ENCODE measurements at regions not wholly inside any gene's neighbourhood (a gene's known extent, or its start where the extent isn't known, plus 50 kb on each side); places are given as distances from the start of the nearest gene placed in this dataset.
"Not testable (repeated sequence)": the region's sequence is repeated elsewhere in the genome, so short reads cannot be mapped to it uniquely, and the experiment has no call there.

DNA sequence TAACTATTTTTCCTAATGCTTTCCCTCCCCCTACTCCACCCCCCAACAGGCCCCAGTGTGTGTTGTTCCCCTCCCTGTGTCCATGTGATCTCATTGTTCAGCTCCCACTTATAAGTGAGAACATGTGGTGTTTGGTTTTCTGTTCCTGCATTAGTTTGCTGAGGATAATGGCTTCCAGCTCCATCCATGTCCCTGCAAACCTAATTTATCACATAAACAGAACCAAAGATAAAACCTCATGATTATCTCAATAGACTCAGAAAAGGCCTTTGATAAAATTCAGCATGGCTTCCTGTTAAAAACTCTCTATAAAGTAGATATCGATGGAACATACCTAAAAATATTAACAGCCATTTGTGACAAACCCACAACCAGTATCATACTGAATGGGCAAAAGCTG, 884.1 kb upstream of the AUTS2 start:
- CTCF ChIA-PET: interaction anchor here (1.8 kb wide), 1 partner anchor 9 kb away, joined by 5 read pairs; no protein-coding TSS in a partner anchor
- DNase-seq; H3K4me1 ChIP-seq (ENCODE audit: control extremely low read depth in 1 of 4, control insufficient read depth in 4 of 4, insufficient read depth in 4 of 4, low read length in 3 of 4); H3K36me3 ChIP-seq (ENCODE audit: control insufficient read depth in 4 of 4, insufficient read depth in 4 of 4, low read length in 3 of 4); H3K27ac ChIP-seq (ENCODE audit: insufficient read depth in 1 of 2, low read depth in 1 of 2, low read length in 2 of 2, poor library complexity in 1 of 2, severe bottlenecking in 2 of 2); H3K27me3 ChIP-seq (replicated peaks in 2 of 5; ENCODE audit: control insufficient read depth in 4 of 5, insufficient read depth in 5 of 5, low read length in 4 of 5); H3K4me3 ChIP-seq (ENCODE audit: control insufficient read depth in 1 of 7, extremely low read depth in 1 of 7, insufficient read depth in 4 of 7, low read depth in 2 of 7, low read length in 6 of 7); POLR2A ChIA-PET; H3K9me3 ChIP-seq (ENCODE audit: control extremely low read depth in 1 of 5, control insufficient read depth in 4 of 5, insufficient read depth in 2 of 5, low read depth in 1 of 5, low read length in 4 of 5): not testable (repeated sequence)
- WGBS (ENCODE audit: insufficient coverage): 100% methylated on average over 1 of the region's 1 CpG

- WGBS (ENCODE audit: insufficient coverage): no CpG with 5 or more reads among the region's 4 CpGs
- CTCF ChIA-PET: interaction anchor here (1.1 kb wide), 1 partner anchor 22 kb away, joined by 3 read pairs; no protein-coding TSS in a partner anchor
These were observed 882.4 kb upstream of the AUTS2 start for GRCh38 chr7:68715907-68716306.

DNA sequence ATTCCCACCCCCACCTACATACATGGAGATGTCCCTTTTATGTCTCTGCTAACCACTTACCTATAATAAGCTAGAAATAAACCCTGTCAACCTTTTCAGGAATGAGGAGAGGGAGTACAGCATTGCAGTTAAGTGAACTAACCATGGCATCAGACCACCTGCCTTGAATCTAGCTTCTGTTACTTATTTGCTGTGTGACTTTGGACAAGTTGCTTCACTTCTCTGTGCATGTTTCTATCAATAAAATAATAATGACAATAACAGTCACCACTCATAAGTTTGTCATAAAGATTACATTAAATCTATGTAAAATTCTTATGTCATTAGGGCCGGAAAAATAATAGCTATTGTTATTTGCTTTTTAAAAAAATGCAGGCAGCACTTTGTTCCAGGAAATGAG, 881.1 kb upstream of the AUTS2 start:
- H3K4me3 ChIP-seq (ENCODE audit: control insufficient read depth in 1 of 7, extremely low read depth in 1 of 7, insufficient read depth in 4 of 7, low read depth in 2 of 7, low read length in 6 of 7): no peak overlapping the region
- ChIA-PET POLR2A (no interaction called here), CTCF (interaction anchor here (0.7 kb wide), 1 partner anchor 536 kb away, joined by 3 read pairs; no protein-coding TSS in a partner anchor)
- no peaks in the 10 kb centered on the region for H3K36me3 ChIP-seq (ENCODE audit: control insufficient read depth in 4 of 4, insufficient read depth in 4 of 4, low read length in 3 of 4)
- H3K9me3 ChIP-seq (ENCODE audit: control extremely low read depth in 1 of 5, control insufficient read depth in 4 of 5, insufficient read depth in 2 of 5, low read depth in 1 of 5, low read length in 4 of 5): no peaks in the 10 kb centered on the region
- no peaks in the 10 kb centered on the region for H3K27me3 ChIP-seq (replicated peaks in 2 of 5; ENCODE audit: control insufficient read depth in 4 of 5, insufficient read depth in 5 of 5, low read length in 4 of 5)
- H3K4me1 ChIP-seq (ENCODE audit: control extremely low read depth in 1 of 4, control insufficient read depth in 4 of 4, insufficient read depth in 4 of 4, low read length in 3 of 4): no peaks in the 10 kb centered on the region
- no peak for DNase-seq
- H3K27ac ChIP-seq (ENCODE audit: insufficient read depth in 1 of 2, low read depth in 1 of 2, low read length in 2 of 2, poor library complexity in 1 of 2, severe bottlenecking in 2 of 2): no peak overlapping the region
- whole genome bisulfite sequencing (ENCODE audit: insufficient coverage): no CpG with 5 or more reads among the region's 1 CpG

More at GRCh38 chr7:68715907-68716306, 882.4 kb upstream of the AUTS2 start:
- H3K27ac ChIP-seq (ENCODE audit: insufficient read depth in 1 of 2, low read depth in 1 of 2, low read length in 2 of 2, poor library complexity in 1 of 2, severe bottlenecking in 2 of 2): no peak overlapping the region
- DNase-seq: no peak
- H3K9me3 ChIP-seq (ENCODE audit: control extremely low read depth in 1 of 5, control insufficient read depth in 4 of 5, insufficient read depth in 2 of 5, low read depth in 1 of 5, low read length in 4 of 5): no peaks in the 10 kb centered on the region
- H3K27me3 ChIP-seq (replicated peaks in 2 of 5; ENCODE audit: control insufficient read depth in 4 of 5, insufficient read depth in 5 of 5, low read length in 4 of 5): no peaks in the 10 kb centered on the region
- H3K4me3 ChIP-seq (ENCODE audit: control insufficient read depth in 1 of 7, extremely low read depth in 1 of 7, insufficient read depth in 4 of 7, low read depth in 2 of 7, low read length in 6 of 7): no peak overlapping the region
- no peaks in the 10 kb centered on the region for H3K36me3 ChIP-seq (ENCODE audit: control insufficient read depth in 4 of 4, insufficient read depth in 4 of 4, low read length in 3 of 4)
- H3K4me1 ChIP-seq (ENCODE audit: control extremely low read depth in 1 of 4, control insufficient read depth in 4 of 4, insufficient read depth in 4 of 4, low read length in 3 of 4): no peaks in the 10 kb centered on the region
- POLR2A ChIA-PET: no interaction called here

- H3K27ac ChIP-seq (ENCODE audit: insufficient read depth in 1 of 2, low read depth in 1 of 2, low read length in 2 of 2, poor library complexity in 1 of 2, severe bottlenecking in 2 of 2): no peak overlapping the region
- H3K27me3 ChIP-seq (replicated peaks in 2 of 5; ENCODE audit: control insufficient read depth in 4 of 5, insufficient read depth in 5 of 5, low read length in 4 of 5): no peaks in the 10 kb centered on the region
- CTCF ChIA-PET: no interaction called here
- H3K36me3 ChIP-seq (ENCODE audit: control insufficient read depth in 4 of 4, insufficient read depth in 4 of 4, low read length in 3 of 4): no peaks in the 10 kb centered on the region
- H3K9me3 ChIP-seq (ENCODE audit: control extremely low read depth in 1 of 5, control insufficient read depth in 4 of 5, insufficient read depth in 2 of 5, low read depth in 1 of 5, low read length in 4 of 5): no peaks in the 10 kb centered on the region
- H3K4me1 ChIP-seq (ENCODE audit: control extremely low read depth in 1 of 4, control insufficient read depth in 4 of 4, insufficient read depth in 4 of 4, low read length in 3 of 4): no peaks in the 10 kb centered on the region
- WGBS (ENCODE audit: insufficient coverage): no CpG with 5 or more reads among the region's 1 CpG
- DNase-seq: no peak
- no peak overlapping the region for H3K4me3 ChIP-seq (ENCODE audit: control insufficient read depth in 1 of 7, extremely low read depth in 1 of 7, insufficient read depth in 4 of 7, low read depth in 2 of 7, low read length in 6 of 7)
- POLR2A ChIA-PET: no interaction called here
These were observed 880.2 kb upstream of the AUTS2 start for GRCh38 chr7:68718097-68718551.

DNA sequence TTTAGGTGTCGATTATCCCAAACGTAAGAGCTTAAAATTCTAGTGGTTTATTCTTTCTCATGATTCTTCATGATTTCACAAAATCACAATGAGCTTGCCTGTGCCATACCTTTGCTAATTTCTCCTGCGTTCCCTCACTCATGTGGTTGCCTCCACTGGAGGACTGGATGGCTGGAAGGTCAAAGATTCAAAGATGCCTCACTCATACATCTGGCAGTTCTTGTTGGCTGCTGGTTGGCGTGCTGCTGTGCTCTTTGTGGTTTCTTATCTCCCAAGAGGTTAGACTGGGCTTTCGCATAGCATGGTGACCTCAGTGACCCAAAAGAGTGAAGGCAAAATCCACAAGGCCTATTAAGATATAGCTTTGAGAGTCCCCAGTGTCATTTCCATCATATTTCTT, 877.6 kb upstream of the AUTS2 start:
- ChIA-PET POLR2A (no interaction called here), CTCF (no interaction called here)
- Histone ChIP-seq H3K27ac (ENCODE audit: insufficient read depth in 1 of 2, low read depth in 1 of 2, low read length in 2 of 2, poor library complexity in 1 of 2, severe bottlenecking in 2 of 2) (no peak overlapping the region), H3K9me3 (ENCODE audit: control extremely low read depth in 1 of 5, control insufficient read depth in 4 of 5, insufficient read depth in 2 of 5, low read depth in 1 of 5, low read length in 4 of 5) (no peaks in the 10 kb centered on the region), H3K4me1 (ENCODE audit: control extremely low read depth in 1 of 4, control insufficient read depth in 4 of 4, insufficient read depth in 4 of 4, low read length in 3 of 4) (no peaks in the 10 kb centered on the region), H3K27me3 (replicated peaks in 2 of 5; ENCODE audit: control insufficient read depth in 4 of 5, insufficient read depth in 5 of 5, low read length in 4 of 5) (no peaks in the 10 kb centered on the region), H3K36me3 (ENCODE audit: control insufficient read depth in 4 of 4, insufficient read depth in 4 of 4, low read length in 3 of 4) (no peaks in the 10 kb centered on the region), H3K4me3 (ENCODE audit: control insufficient read depth in 1 of 7, extremely low read depth in 1 of 7, insufficient read depth in 4 of 7, low read depth in 2 of 7, low read length in 6 of 7) (no peak overlapping the region)
- DNase-seq: no peak
- WGBS (ENCODE audit: insufficient coverage): 70% methylated on average over 5 of the region's 5 CpGs

DNA sequence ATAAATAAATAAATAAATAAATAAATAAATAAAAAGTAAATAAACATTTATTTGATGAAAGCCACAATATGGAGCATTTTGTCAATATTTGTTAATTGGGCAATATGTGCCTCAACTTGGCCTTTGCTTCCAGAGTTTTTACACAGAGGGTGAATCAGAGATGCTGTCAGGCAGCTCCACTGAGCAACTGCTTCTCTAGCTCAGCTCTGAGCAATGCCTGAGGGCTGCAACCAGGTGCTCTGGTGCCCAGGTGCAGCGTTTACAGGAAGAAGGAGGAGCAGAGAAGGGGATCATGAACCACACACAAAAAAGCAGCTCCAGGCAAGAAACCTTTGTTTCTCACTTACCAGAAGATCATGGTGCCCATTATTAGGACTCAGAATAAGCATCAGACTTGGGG, 876.2 kb upstream of the AUTS2 start:
- no CpG with 5 or more reads among the region's 1 CpG for WGBS (ENCODE audit: insufficient coverage)
- no peaks in the 10 kb centered on the region for H3K27me3 ChIP-seq (replicated peaks in 2 of 5; ENCODE audit: control insufficient read depth in 4 of 5, insufficient read depth in 5 of 5, low read length in 4 of 5)
- H3K9me3 ChIP-seq (ENCODE audit: control extremely low read depth in 1 of 5, control insufficient read depth in 4 of 5, insufficient read depth in 2 of 5, low read depth in 1 of 5, low read length in 4 of 5): peaks cover 0 to 4% (median 0%) of the 10 kb centered on the region in 5 experiments
- no peak overlapping the region for H3K27ac ChIP-seq (ENCODE audit: insufficient read depth in 1 of 2, low read depth in 1 of 2, low read length in 2 of 2, poor library complexity in 1 of 2, severe bottlenecking in 2 of 2)
- ChIA-PET CTCF (no interaction called here), POLR2A (no interaction called here)
- H3K4me3 ChIP-seq (ENCODE audit: control insufficient read depth in 1 of 7, extremely low read depth in 1 of 7, insufficient read depth in 4 of 7, low read depth in 2 of 7, low read length in 6 of 7): no peak overlapping the region
- H3K4me1 ChIP-seq (ENCODE audit: control extremely low read depth in 1 of 4, control insufficient read depth in 4 of 4, insufficient read depth in 4 of 4, low read length in 3 of 4): no peaks in the 10 kb centered on the region
- DNase-seq: no peak
- H3K36me3 ChIP-seq (ENCODE audit: control insufficient read depth in 4 of 4, insufficient read depth in 4 of 4, low read length in 3 of 4): no peaks in the 10 kb centered on the region

- H3K36me3 ChIP-seq (ENCODE audit: control insufficient read depth in 4 of 4, insufficient read depth in 4 of 4, low read length in 3 of 4): no peaks in the 10 kb centered on the region
These were observed 873.3 kb upstream of the AUTS2 start for GRCh38 chr7:68724965-68725364.

More at GRCh38 chr7:68724965-68725364, 873.3 kb upstream of the AUTS2 start:
- WGBS (ENCODE audit: insufficient coverage): 100% methylated on average over 1 of the region's 6 CpGs
- POLR2A ChIA-PET: no interaction called here
- Histone ChIP-seq H3K4me1 (ENCODE audit: control extremely low read depth in 1 of 4, control insufficient read depth in 4 of 4, insufficient read depth in 4 of 4, low read length in 3 of 4) (no peaks in the 10 kb centered on the region), H3K27me3 (replicated peaks in 2 of 5; ENCODE audit: control insufficient read depth in 4 of 5, insufficient read depth in 5 of 5, low read length in 4 of 5) (no peaks in the 10 kb centered on the region), H3K27ac (ENCODE audit: insufficient read depth in 1 of 2, low read depth in 1 of 2, low read length in 2 of 2, poor library complexity in 1 of 2, severe bottlenecking in 2 of 2) (no peak overlapping the region), H3K9me3 (ENCODE audit: control extremely low read depth in 1 of 5, control insufficient read depth in 4 of 5, insufficient read depth in 2 of 5, low read depth in 1 of 5, low read length in 4 of 5) (peaks cover 0 to 4% (median 0%) of the 10 kb centered on the region in 5 experiments), H3K4me3 (ENCODE audit: control insufficient read depth in 1 of 7, extremely low read depth in 1 of 7, insufficient read depth in 4 of 7, low read depth in 2 of 7, low read length in 6 of 7) (no peak overlapping the region)
- DNase-seq: peak in 2 of 3 donors; percentile 1 to 2
- CTCF ChIA-PET: no interaction called here
